Globus pallidus (tissue), 1 donor: ENCODE measurements at regions not wholly inside any gene's neighbourhood (a gene's known extent, or its start where the extent isn't known, plus 50 kb on each side); places are given as distances from the start of the nearest gene placed in this dataset.
A peak's percentile ranks its signal among the peaks of the same experiment; 100 is the strongest.
"Not testable (repeated sequence)": the region's sequence is repeated elsewhere in the genome, so short reads cannot be mapped to it uniquely, and the experiment has no call there.

Experiments
- DNase-seq: peaks from one replicate; pipeline ENCODE4 v3.0.0-alpha.2; 2015; ENCODE audit warnings: low spot score

GRCh38 chr3:20400281-20400680 is 214.3 kb upstream of the SGO1 start:
- no peak for DNase-seq

GRCh38 chr3:20396335-20396734 is 210.3 kb upstream of the SGO1 start:
- no peak for DNase-seq

- DNase-seq: no peak
Observed at GRCh38 chr3:20395692-20396091, 209.7 kb upstream of the SGO1 start.

DNA sequence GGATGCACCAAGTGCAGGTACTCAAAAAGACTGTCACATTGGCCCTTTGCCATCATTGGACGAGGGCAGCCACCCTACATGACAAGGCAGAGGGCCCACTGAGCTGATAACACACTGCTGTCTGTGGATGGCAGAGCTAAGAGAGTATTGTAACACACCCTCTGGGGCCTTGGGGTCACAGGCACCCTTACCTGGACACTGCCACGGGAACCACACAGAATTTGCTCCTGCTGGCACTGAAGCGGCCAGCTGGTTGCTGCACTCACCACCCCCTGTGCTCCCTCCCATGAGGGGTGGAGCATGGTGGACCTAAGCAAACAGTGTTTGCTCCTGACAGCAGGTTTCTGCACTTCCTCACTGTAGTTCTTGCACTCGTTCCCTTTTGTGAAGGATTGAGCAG is 208.2 kb upstream of the SGO1 start:
- no peak for DNase-seq

DNA sequence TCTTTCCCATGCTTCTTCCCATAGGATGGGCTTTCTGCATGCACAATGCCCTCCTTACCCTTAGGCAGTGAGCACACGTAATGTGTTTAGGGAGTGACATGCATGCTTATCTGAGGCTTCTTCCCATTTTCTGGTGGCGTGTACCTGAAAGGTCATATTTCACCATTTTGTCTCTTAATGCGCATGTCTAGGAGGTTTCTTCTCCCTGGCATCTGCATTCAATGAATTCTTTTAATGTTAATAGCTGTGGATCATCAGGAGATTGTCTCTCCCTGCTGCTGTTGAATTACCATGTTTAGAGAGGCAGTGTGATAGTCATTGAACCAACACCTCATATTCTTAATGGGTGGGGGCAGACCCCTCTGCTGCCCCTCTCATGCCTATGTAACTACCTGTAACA is 205.6 kb upstream of the SGO1 start:
- DNase-seq: no peak

GRCh38 chr3:20388971-20389370 is 203.0 kb upstream of the SGO1 start:
- DNase-seq: no peak

GRCh38 chr3:20380295-20380694 is 194.3 kb upstream of the SGO1 start:
- no peak for DNase-seq

DNA sequence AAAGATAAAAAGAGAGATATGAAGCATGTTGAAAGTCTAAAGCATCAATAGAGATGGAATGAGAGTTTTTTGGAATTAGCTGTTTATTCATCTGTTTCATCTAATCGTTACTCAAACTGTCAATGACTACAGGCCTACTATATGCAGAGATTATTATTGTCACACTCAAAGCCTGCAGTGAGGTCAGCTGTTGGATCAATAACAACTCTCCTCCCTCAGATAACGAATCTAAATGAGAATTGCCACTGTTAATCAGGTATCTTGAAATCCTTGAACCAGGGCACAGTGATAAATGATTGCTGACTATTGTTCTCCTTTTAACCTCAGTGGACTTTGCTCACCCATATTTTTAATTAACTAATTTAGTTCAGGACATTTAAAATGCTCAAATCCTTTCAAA is 192.3 kb upstream of the SGO1 start:
- DNase-seq: no peak

DNA sequence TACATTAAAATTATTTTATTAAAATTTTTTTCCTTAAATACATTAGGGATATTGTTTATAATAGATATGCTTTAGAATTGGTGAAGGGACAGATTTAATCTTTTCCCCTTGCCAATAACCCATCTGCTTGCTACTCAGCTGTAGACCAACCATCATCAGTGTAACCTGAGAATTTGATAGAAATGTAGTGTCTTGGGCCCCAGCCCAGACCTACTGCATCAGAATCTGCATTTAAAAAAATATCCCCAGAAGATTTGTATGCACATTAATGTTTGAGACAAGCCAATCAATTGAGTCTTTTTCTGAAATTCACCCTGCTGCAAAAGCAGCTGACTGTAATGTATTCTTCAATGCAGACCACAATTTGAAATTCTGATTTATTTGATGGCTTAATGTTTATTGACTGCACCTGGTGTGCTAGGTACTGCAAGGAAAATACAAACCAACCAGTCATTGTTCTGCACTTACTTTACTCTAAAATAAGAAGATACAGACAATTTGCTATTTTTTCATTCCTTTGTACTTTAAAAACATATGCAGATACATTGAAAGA is 190.7 kb upstream of the SGO1 start:
- no peak for DNase-seq

- DNase-seq: no peak
Observed at GRCh38 chr3:20375302-20375701, 189.3 kb upstream of the SGO1 start.

- DNase-seq: not testable (repeated sequence)
Observed at GRCh38 chr3:20370273-20371063, 184.5 kb upstream of the SGO1 start.

- DNase-seq: no peak
Observed at GRCh38 chr3:20361000-20361399, 175.0 kb upstream of the SGO1 start.

DNA sequence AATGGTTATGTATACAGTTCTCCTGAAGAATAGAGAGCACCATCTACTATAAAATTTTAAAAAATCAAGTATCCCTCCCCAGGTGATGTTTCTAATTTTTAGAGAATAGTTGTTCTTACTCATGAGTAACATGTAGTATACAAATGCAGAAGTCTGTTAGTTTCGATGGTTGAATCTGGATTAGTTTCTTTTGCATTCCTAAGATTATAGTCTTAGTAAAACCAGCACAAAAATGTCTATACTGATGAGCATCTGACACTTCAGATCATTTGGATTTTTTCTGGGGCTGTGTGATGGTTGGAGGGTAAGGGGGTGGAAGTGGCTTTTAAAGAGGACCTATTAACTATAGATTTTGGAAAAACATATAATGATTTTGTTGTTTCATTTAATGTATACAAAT is 167.3 kb upstream of the SGO1 start:
- DNase-seq: no peak

- DNase-seq: no peak
Observed at GRCh38 chr3:20352546-20353179, 166.7 kb upstream of the SGO1 start.

DNA sequence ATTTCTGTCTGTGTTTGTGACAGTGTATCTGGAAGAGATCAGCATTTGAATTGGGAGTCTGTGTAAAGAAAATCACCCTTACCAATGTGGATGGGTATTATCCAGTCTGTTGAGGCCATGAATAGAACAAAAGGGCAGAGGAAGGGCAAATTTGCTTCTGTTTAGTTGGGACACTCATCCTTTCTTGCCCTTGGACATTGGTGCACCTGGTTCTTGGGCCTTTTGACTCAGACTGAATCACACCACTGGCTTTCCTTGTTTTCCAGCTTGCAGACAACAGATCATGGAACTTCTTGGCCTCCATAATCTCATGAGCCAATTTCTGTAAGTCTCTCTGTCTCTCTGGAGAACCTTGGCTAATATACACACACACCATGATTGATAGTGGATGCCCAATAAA is 164.4 kb upstream of the SGO1 start:
- DNase-seq: no peak

DNA sequence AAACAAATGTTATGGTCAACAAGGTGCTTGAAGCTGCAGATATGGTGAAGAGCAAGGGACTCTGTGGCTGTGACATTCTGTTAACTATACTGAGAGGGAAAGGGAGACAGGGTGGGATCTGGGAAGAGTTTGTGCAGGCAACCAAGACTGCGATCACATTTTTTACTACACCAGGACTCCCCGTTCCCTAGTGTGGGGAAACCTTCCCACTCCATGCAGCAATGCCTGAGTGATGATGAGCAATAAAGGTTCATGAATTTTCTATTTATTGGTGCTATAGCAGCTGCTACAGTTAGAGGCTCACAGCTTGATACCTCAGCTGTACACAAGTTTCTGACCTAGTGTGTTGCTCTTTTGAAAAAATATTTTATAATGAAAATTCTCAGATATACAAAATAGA is 160.9 kb upstream of the SGO1 start:
- no peak for DNase-seq

DNA sequence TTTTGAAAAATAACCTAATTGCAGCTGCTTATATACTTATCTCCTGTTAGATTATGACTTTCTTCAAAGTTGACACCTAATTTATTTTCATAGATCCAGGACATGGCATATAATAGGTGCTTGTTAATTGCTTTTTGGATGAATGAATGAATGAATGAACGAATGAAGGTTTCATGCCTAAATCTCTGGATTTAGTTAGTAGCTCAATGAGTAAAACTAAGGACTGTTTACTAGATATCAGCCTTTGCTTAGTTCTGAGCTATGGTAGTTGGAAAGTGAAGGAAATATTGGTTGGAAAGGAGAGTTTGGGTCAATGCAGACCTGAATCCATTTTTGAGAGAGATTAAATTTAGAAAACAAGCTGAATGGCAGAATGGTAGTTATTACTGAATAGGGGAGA is 160.4 kb upstream of the SGO1 start:
- no peak for DNase-seq

DNA sequence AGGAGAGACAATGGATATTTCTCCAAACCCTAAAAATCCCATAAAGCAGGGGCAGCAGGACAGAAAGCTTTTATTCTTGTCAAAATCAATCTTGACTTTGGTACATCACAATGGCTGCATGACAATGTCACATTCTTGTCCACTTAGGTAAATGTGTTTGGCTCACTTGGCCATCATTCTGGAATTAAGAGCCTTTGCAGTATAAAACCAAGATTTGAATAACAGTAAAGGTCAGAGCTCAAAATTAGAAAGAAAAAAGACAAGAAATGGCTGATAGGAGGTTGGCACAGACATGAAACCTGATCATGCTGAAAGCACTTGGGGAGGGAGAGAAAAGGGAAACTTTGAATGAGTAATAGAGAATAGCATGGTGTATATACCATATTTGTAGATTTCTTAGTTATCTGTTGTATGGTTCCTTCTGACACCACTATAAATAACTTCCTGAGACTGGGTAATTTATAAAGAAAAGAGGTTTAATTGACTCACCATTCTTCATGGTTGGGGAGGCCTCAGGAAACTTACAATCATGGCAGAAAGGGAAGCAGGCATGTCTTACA is 158.5 kb upstream of the SGO1 start:
- DNase-seq: no peak

DNA sequence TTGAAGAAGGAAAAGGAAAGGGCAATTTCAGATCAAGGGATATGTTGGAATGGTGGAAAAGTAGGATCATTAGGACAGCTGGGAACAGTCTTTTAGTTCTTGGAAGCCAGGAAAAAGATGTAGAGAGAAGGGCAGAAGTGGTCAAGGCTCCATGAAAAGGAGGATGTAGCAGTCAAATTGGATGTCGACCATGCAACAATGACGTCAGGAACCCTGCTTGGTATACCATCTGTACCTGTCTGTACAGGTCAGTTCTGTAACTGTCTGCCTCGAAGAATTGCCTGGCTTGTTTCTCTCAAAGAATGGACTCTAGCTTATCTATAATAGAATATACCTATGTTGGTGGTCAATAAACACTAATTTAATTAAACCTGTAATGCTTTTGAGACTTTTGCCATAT is 157.8 kb upstream of the SGO1 start:
- no peak for DNase-seq

DNA sequence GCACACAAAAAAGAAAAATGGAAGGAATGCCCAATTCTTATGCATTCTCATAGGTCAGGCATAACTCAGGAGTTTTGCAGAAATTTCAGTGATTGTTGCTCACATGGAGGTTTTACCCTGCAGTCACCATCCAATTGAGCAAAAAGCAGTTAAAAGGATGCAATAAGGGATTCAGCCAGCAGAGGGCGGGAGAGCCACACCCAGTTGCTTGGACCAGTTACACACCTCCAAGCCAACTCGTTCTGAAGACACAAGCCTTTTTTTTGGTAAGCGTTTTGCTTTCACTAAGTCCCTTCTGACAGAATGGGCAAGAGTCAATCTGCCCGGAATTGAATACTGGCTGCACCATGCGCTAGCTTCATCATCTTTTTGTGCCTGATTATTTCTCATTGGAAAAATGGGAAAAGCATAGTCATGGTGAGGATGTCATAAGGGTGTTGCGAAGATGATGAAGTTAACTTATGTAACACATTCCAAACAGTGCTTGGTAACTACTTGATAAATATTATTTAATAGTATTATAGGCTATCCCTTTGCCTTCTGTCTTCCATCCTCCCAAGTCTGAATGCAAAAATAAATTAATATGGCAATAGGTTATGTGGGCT is 154.4 kb upstream of the SGO1 start:
- DNase-seq: peak; percentile 60

DNA sequence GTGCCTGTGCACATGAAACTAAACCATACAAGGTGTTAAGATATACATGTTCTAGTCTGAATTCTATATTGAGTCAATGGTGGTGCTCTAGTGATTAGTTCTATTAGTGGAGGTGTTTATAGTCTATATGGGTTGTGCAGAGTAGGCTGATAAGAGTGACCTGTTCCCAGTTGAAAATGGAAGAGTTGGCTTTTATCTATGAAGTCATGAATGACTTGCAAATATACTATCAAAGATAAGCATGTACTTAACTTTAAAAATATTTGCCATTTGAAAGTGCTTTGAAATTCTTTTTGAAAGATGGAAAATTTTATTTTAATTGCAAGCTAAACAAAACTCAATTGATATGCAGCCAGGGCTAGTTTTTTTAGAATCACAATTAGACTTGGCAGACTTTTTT is 150.6 kb upstream of the SGO1 start:
- DNase-seq: no peak

- DNase-seq: no peak
Observed at GRCh38 chr3:20334842-20335241, 148.8 kb upstream of the SGO1 start.

DNA sequence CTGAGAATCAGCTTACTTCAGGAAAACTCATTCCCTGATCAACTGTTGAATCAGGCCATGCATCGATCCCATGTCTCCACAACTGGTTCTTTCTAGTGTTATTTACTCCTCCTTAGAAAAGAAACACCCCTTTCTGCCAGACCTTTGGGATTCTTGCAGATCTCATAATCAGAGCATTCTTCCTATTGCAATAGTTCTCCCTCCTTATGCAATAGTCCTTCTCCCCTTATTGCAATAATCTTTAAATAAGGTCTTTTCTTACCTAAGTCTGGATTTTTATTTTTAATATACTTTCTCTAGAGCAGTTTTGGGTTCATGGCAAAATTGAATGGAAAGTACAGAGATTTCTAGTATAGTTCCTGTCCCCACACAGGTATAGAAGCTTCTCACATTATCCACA is 141.9 kb upstream of the SGO1 start:
- DNase-seq: no peak
